BJ (cell line): ENCODE measurements at regions not wholly inside any gene's neighbourhood (a gene's known extent, or its start where the extent isn't known, plus 50 kb on each side); places are given as distances from the start of the nearest gene placed in this dataset.

Experiments
- CTCF ChIA-PET: fragments of 350-600 bp; formaldehyde crosslinking; extraction: SDS; loops from one replicate; lab custom pipeline; 2021; ENCODE audit warnings: antibody characterized with exemption, inconsistent platforms; lab: Yijun Ruan, JAX
- POLR2A ChIA-PET: fragments of 300-600 bp; sonication (Branson Sonifier 250); formaldehyde crosslinking; extraction: SDS; loops from one replicate; lab custom pipeline; 2021; ENCODE audit warnings: antibody characterized with exemption; lab: Charles Lee
- DNase-seq: peaks from one replicate; pipeline ENCODE4 v3.0.0-alpha.2; 2011; ENCODE audit warnings: low read depth
- H3K27me3 ChIP-seq: 2 replicates; pipeline ENCODE4 v1.6.0; 2011; ENCODE audit warnings: low read length; ENCODE audit not compliant: control insufficient read depth, insufficient read depth
- H3K36me3 ChIP-seq: 2 replicates; pipeline ENCODE4 v1.5.1; 2011; ENCODE audit warnings: low read length; ENCODE audit not compliant: control insufficient read depth, insufficient read depth
- H3K4me3 ChIP-seq: 2 replicates; pipeline ENCODE4 v1.5.1; 2011; ENCODE audit warnings: low read depth, mild to moderate bottlenecking, control low read depth, low read length
- CTCF ChIP-seq: IDR thresholded peaks from 2 replicates; pipeline ENCODE4 v1.5.1; 2011; ENCODE audit warnings: low read depth, mild to moderate bottlenecking, control low read depth, inconsistent platforms, low read length, moderate library complexity; ENCODE audit not compliant: insufficient read depth

- ChIA-PET CTCF (no interaction called here), POLR2A (no interaction called here)
- H3K27me3 ChIP-seq, result no peaks in the 10 kb centered on the region
- no peaks in the 10 kb centered on the region for H3K36me3 ChIP-seq
- no peak for DNase-seq
- TF ChIP-seq CTCF, result no peak
- no peak overlapping the region for H3K4me3 ChIP-seq
These were observed 85.3 kb upstream of the CARD11 start for GRCh38 chr7:3128857-3129490.

- POLR2A ChIA-PET, result no interaction called here
- DNase-seq, result no peak
- no peak for TF ChIP-seq CTCF
- Histone ChIP-seq H3K27me3 (no peaks in the 10 kb centered on the region), H3K36me3 (no peaks in the 10 kb centered on the region), H3K4me3 (no peak overlapping the region)
- CTCF ChIA-PET, result interaction anchor here (0.5 to 1.0 kb wide), 2 partner anchors 12 to 678 kb away, joined by 3 to 4 read pairs; no protein-coding TSS in a partner anchor
These were observed 90.2 kb upstream of the CARD11 start for GRCh38 chr7:3133811-3134385.

- ChIA-PET CTCF (interaction anchor here (1.0 kb wide), 1 partner anchor 11 kb away, joined by 3 read pairs; no protein-coding TSS in a partner anchor), POLR2A (no interaction called here)
- DNase-seq, result no peak
- Histone ChIP-seq H3K4me3 (no peak overlapping the region), H3K27me3 (no peaks in the 10 kb centered on the region), H3K36me3 (no peaks in the 10 kb centered on the region)
- no peak for TF ChIP-seq CTCF
These were observed 91.1 kb upstream of the CARD11 start for GRCh38 chr7:3134745-3135144.

GRCh38 chr7:3135626-3136025, 92.0 kb upstream of the CARD11 start:
- H3K36me3 ChIP-seq, result no peaks in the 10 kb centered on the region
- ChIA-PET POLR2A (interaction anchor here (0.7 kb wide), 1 partner anchor 188 kb away, joined by 16 read pairs; no protein-coding TSS in a partner anchor), CTCF (interaction anchor here (0.6 kb wide), 1 partner anchor 64 kb away, joined by 3 read pairs; no protein-coding TSS in a partner anchor)
- no peak overlapping the region for H3K4me3 ChIP-seq
- H3K27me3 ChIP-seq, result no peaks in the 10 kb centered on the region
- no peak for DNase-seq
- TF ChIP-seq CTCF, result no peak

- ChIA-PET POLR2A (no interaction called here), CTCF (no interaction called here)
- no peak for DNase-seq
- Histone ChIP-seq H3K27me3 (no peaks in the 10 kb centered on the region), H3K4me3 (no peak overlapping the region), H3K36me3 (no peaks in the 10 kb centered on the region)
- no peak for TF ChIP-seq CTCF
These were observed 94.5 kb upstream of the CARD11 start for GRCh38 chr7:3138206-3138605.
